IMR-90 (cell line): ENCODE measurements at regions not wholly inside any gene's neighbourhood (a gene's known extent, or its start where the extent isn't known, plus 50 kb on each side); places are given as distances from the start of the nearest gene placed in this dataset.

Source experiments
- ATAC-seq: fragments of 200-7000 bp; cut with Tn5 transposase; 2 replicates; pipeline ENCODE4 v1.9.1; 2020; ENCODE audit warnings: low read depth, mild to moderate bottlenecking, moderate library complexity
- BruUV-seq: library from RNA; stranded (reverse); fragments of 400-500 nt; replicated peaks from 2 replicates; lab custom pipeline; 2021; lab: Mats Ljungman, UMichigan
- CTCF ChIA-PET: fragments of 300-600 bp; formaldehyde crosslinking; extraction: SDS; loops from one replicate; lab custom pipeline; 2021; ENCODE audit warnings: antibody characterized with exemption; lab: Yijun Ruan, JAX
- POLR2A ChIA-PET: fragments of 300-600 bp; sonication (Branson Sonifier 250); formaldehyde crosslinking; loops from one replicate; lab custom pipeline; 2022; ENCODE audit warnings: antibody characterized with exemption; ENCODE audit not compliant: unreplicated experiment; lab: Charles Lee
- DNase-seq: peaks from one replicate; pipeline ENCODE4 v3.0.0; 2013
- H2AFZ ChIP-seq: replicated peaks from 2 replicates; pipeline ENCODE3; 2013; ENCODE audit warnings: low read length, mild to moderate bottlenecking; ENCODE audit not compliant: poor library complexity
- H2AK5ac ChIP-seq: 2 replicates; pipeline ENCODE4 v1.6.1; 2013; ENCODE audit warnings: low read depth, low read length, inconsistent platforms
- H2AK9ac ChIP-seq: replicated peaks from 2 replicates; pipeline ENCODE3; 2013; ENCODE audit warnings: mild to moderate bottlenecking, low read depth, low read length, moderate library complexity; ENCODE audit not compliant: poor library complexity
- H2BK120ac ChIP-seq: 2 replicates; pipeline ENCODE4 v1.6.1; 2013; ENCODE audit warnings: low read depth, low read length, inconsistent platforms
- H2BK15ac ChIP-seq: 3 replicates; pipeline ENCODE4 v1.6.1; 2013; ENCODE audit warnings: low read depth, low read length, inconsistent platforms
- H2BK20ac ChIP-seq: 2 replicates; pipeline ENCODE4 v1.6.1; 2013; ENCODE audit warnings: low read depth, mild to moderate bottlenecking, inconsistent platforms, low read length, moderate library complexity
- H2BK5ac ChIP-seq: 2 replicates; pipeline ENCODE4 v1.6.1; 2013; ENCODE audit warnings: mild to moderate bottlenecking, low read depth, low read length, inconsistent platforms; ENCODE audit not compliant: poor library complexity, severe bottlenecking
- H3K14ac ChIP-seq: replicated peaks from 2 replicates; pipeline ENCODE4 v1.6.1; 2013; ENCODE audit warnings: low read depth, low read length, inconsistent platforms
- H3K18ac ChIP-seq: 2 replicates; pipeline ENCODE4 v1.6.1; 2013; ENCODE audit warnings: low read depth, low read length, control low read depth
- H3K23ac ChIP-seq: 2 replicates; pipeline ENCODE4 v1.6.1; 2013; ENCODE audit warnings: low read depth, low read length, inconsistent platforms
- H3K27ac ChIP-seq: 2 replicates; pipeline ENCODE4 v1.5.1; 2013; ENCODE audit warnings: mild to moderate bottlenecking, control low read depth, low read length; ENCODE audit not compliant: insufficient read depth
- H3K27me3 ChIP-seq: 2 replicates; pipeline ENCODE4 v1.6.1; 2013; ENCODE audit warnings: low read length; ENCODE audit not compliant: control insufficient read depth, insufficient read depth
- H3K36me3 ChIP-seq: 2 replicates; pipeline ENCODE4 v1.6.1; 2013; ENCODE audit warnings: low read length, mixed read lengths; ENCODE audit not compliant: control insufficient read depth, insufficient read depth
- H3K4ac ChIP-seq: 2 replicates; pipeline ENCODE4 v1.6.1; 2013; ENCODE audit warnings: low read depth, low read length, inconsistent platforms
- H3K4me1 ChIP-seq: 2 replicates; pipeline ENCODE4 v1.6.1; 2013; ENCODE audit warnings: low read length, mixed read lengths; ENCODE audit not compliant: control insufficient read depth, insufficient read depth
- H3K4me2 ChIP-seq: 2 replicates; pipeline ENCODE4 v1.6.1; 2013; ENCODE audit warnings: low read depth, mild to moderate bottlenecking, control low read depth, low read length, moderate library complexity
- H3K4me3 ChIP-seq: 2 replicates; pipeline ENCODE4 v1.5.1; 2013; ENCODE audit warnings: low read depth, mild to moderate bottlenecking, control low read depth, low read length, moderate library complexity; ENCODE audit not compliant: insufficient read depth
- H3K56ac ChIP-seq: 2 replicates; pipeline ENCODE4 v1.6.1; 2013; ENCODE audit warnings: low read length, inconsistent platforms; ENCODE audit not compliant: insufficient read depth; ENCODE audit errors: extremely low read depth
- H3K79me1 ChIP-seq, 2 experiments: 2 replicates each; pipeline ENCODE4 v1.6.1; 2013; ENCODE audit warnings: low read length in 2 of 2, inconsistent platforms in 1 of 2, low read depth in 1 of 2
- H3K9ac ChIP-seq: 2 replicates; pipeline ENCODE4 v1.6.1; 2013; ENCODE audit warnings: low read depth, low read length, control low read depth
- H3K9me1 ChIP-seq: 2 replicates; pipeline ENCODE4 v1.6.1; 2013; ENCODE audit warnings: low read length, inconsistent platforms; ENCODE audit not compliant: insufficient read depth
- H3K9me3 ChIP-seq: 2 replicates; pipeline ENCODE4 v1.6.1; 2013; ENCODE audit warnings: low read length; ENCODE audit not compliant: control insufficient read depth, insufficient read depth
- H4K20me1 ChIP-seq: 2 replicates; pipeline ENCODE4 v1.6.1; 2013; ENCODE audit warnings: low read length, inconsistent platforms; ENCODE audit not compliant: insufficient read depth
- H4K5ac ChIP-seq: 2 replicates; pipeline ENCODE4 v1.6.1; 2013; ENCODE audit warnings: mild to moderate bottlenecking, low read depth, low read length, control low read depth
- H4K8ac ChIP-seq, 2 experiments: 2 replicates each; pipeline ENCODE4 v1.6.1; 2013; ENCODE audit warnings: low read depth in 2 of 2, low read length in 2 of 2, control low read depth in 1 of 2, inconsistent platforms in 1 of 2
- H4K91ac ChIP-seq: 2 replicates; pipeline ENCODE4 v1.6.1; 2013; ENCODE audit warnings: low read depth, low read length, inconsistent platforms; ENCODE audit not compliant: insufficient read depth
- BHLHE40 ChIP-seq: fragments of 150-350 bp; IDR thresholded peaks from 2 replicates; pipeline ENCODE4 v1.6.1; 2016; ENCODE audit warnings: mild to moderate bottlenecking, low read depth, low read length
- WGBS, 2 experiments: methylation state at CpG; one replicate each; pipeline versions ENCODE4 v1.1.5 to v1.1.7; 2013; ENCODE audit warnings: missing lambda C conversion rate in 2 of 2; ENCODE audit not compliant: insufficient read length in 1 of 2; ENCODE audit errors: extremely low coverage in 2 of 2; 5-methylcytosine and 5-hydroxymethylcytosine counted together
- dilution Hi-C: fragments of 300-500 bp; cut with HindIII; formaldehyde crosslinking; loops from one replicate; pipeline ENCODE4 v1.14.3; 2018; ENCODE audit warnings: low sequenced_read_pairs; ENCODE audit not compliant: unreplicated experiment
- in situ Hi-C: fragments of 300-500 bp; cut with MboI; formaldehyde crosslinking; loops from 3 replicates; pipeline ENCODE4 v1.14.3; 2019; ENCODE audit warnings: low sequenced_read_pairs, inconsistent platforms, mixed read lengths
- intact Hi-C: fragments of 100-400 bp; cut with micrococcal nuclease; formaldehyde crosslinking; loops from 2 replicates; pipeline ENCODE4 v1.10.0; 2022

DNA sequence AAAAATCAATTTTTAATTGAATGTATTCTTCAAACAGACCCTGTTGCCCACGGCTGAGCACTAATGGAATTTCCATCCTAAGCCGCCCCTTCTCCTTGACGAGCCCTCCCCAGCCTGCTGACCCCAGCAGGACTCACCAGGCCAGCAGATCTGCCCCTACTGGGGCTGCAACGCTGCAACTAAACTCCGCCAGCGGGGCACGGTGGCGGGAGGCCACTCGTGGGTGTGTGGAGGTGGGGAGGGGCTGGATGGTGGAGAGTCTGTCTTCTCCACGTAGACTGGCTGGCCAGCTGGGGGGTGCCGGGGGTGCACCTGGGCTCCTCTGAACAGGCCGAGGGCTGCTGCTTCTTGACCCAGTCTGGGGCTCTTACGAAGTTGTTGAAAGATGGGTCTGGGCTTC is 67.8 kb downstream of the ENGASE start:
- H2AFZ ChIP-seq: no peak overlapping the region
- H3K79me1 ChIP-seq: no peaks in the 10 kb centered on the region
- in situ Hi-C loops (no loop called here), intact Hi-C loops (no loop called here), dilution Hi-C loops (no loop called here)
- no peak overlapping the region for H3K27ac ChIP-seq
- H4K8ac ChIP-seq: no peak overlapping the region
- H3K9ac ChIP-seq: no peak overlapping the region
- no peak for TF ChIP-seq BHLHE40
- 80% methylated on average over 1 of the region's 13 CpGs; no CpG with 5 or more reads in 1 of the 2 experiments for WGBS, 2 experiments
- no peak overlapping the region for H3K4me3 ChIP-seq
- H3K9me3 ChIP-seq: no peaks in the 10 kb centered on the region
- H3K9me1 ChIP-seq: no peaks in the 10 kb centered on the region
- no peak overlapping the region for H3K14ac ChIP-seq
- BruUV-seq: no TSS peak
- DNase-seq (no peak), ATAC-seq (no peak)
- no peak overlapping the region for H3K56ac ChIP-seq
- H4K91ac ChIP-seq: no peak overlapping the region
- no peaks in the 10 kb centered on the region for H3K4me1 ChIP-seq
- no peak overlapping the region for H2AK9ac ChIP-seq
- no peak overlapping the region for H3K18ac ChIP-seq
- H3K27me3 ChIP-seq: peaks cover 9% of the 10 kb centered on the region; the same call in 1 of the 2 replicates
- no peak overlapping the region for H2BK15ac ChIP-seq
- no peak overlapping the region for H3K23ac ChIP-seq
- H2AK5ac ChIP-seq: no peak overlapping the region
- H3K4ac ChIP-seq: no peak overlapping the region
- H2BK120ac ChIP-seq: no peak overlapping the region
- H4K20me1 ChIP-seq: no peaks in the 10 kb centered on the region
- H3K36me3 ChIP-seq: no peaks in the 10 kb centered on the region
- H3K4me2 ChIP-seq: no peak overlapping the region
- H4K5ac ChIP-seq: no peak overlapping the region
- no peak overlapping the region for H2BK5ac ChIP-seq
- no peak overlapping the region for H2BK20ac ChIP-seq
- ChIA-PET CTCF (no interaction called here), POLR2A (no interaction called here)
